ENCODE measurements at regions not wholly inside any gene's neighbourhood (a gene's known extent, or its start where the extent isn't known, plus 50 kb on each side); places are given as distances from the start of the nearest gene placed in this dataset.

DNA sequence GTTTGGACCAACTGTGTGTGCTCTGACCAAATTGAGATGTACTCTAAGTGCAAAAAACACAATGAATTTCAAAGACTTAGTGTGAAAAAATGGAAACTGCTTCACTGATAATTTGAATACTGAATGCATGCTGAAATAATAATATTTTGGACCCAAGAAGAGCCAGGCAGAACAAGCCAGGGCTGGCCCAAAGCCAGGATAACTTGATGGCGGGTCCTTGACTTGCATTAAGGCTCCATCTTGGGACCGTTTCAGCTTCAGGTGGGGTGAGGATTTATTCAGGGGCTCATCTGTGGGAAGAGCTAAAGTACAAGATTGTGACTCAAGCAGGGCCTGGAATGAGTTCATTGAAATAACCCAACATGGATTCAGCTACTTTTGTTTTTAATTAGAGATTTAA, 921.9 kb downstream of the QKI start:
- DNase-seq (ENCODE audit: low read depth in 4 of 4, low spot score in 1 of 4), result no peak

DNA sequence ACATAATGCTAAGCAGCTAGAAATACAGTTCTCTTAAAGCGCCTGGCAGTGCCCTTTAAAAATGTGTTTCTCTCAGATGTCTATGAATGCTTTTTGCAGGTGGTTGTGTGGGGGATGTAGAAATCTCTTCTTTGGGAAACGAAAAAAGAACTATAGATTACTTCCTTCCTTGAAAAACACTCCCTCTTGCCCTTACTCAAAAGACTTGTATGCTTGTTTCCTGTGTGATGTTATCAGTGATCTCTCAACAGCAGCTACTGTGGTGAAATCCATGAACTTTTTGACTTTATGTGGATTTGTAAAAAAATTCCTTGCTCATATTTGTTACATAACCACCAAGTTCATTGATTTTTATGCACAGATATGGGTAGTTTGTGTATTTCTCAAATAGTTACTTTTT, 916.5 kb downstream of the QKI start:
- DNase-seq (ENCODE audit: low read depth in 4 of 4, low spot score in 1 of 4), result no peak

- no peak for DNase-seq (ENCODE audit: low read depth in 4 of 4, low spot score in 1 of 4)
These were observed 910.6 kb downstream of the QKI start for GRCh38 chr6:164325168-164325567.

- DNase-seq (ENCODE audit: low read depth in 4 of 4, low spot score in 1 of 4), result no peak
These were observed 908.0 kb downstream of the QKI start for GRCh38 chr6:164322533-164322932.

- no peak for DNase-seq (ENCODE audit: low read depth in 4 of 4, low spot score in 1 of 4)
These were observed 906.8 kb downstream of the QKI start for GRCh38 chr6:164321297-164321696.

DNA sequence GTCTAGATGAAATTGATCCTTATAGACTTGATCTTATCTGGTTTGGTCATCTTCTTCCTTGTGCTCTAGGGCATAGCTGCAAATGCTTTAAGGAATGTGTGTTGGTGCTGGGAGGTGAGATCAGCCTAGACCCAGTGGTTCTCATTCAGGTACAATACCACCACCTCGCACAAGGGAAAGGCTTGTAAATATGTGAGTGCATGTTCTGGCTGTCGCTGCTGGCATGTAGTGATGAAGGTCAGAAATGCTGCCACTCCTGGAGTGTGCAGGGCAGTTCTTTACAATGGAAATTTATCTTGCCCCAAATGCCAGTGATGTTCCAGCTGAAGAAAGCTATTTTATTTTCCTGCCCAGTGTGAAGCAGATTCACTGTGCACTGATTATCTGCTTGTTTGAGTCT, 900.9 kb downstream of the QKI start:
- no peak for DNase-seq (ENCODE audit: low read depth in 4 of 4, low spot score in 1 of 4)

- DNase-seq (ENCODE audit: low read depth in 4 of 4, low spot score in 1 of 4), result no peak
These were observed 893.8 kb downstream of the QKI start for GRCh38 chr6:164308339-164308738.

DNA sequence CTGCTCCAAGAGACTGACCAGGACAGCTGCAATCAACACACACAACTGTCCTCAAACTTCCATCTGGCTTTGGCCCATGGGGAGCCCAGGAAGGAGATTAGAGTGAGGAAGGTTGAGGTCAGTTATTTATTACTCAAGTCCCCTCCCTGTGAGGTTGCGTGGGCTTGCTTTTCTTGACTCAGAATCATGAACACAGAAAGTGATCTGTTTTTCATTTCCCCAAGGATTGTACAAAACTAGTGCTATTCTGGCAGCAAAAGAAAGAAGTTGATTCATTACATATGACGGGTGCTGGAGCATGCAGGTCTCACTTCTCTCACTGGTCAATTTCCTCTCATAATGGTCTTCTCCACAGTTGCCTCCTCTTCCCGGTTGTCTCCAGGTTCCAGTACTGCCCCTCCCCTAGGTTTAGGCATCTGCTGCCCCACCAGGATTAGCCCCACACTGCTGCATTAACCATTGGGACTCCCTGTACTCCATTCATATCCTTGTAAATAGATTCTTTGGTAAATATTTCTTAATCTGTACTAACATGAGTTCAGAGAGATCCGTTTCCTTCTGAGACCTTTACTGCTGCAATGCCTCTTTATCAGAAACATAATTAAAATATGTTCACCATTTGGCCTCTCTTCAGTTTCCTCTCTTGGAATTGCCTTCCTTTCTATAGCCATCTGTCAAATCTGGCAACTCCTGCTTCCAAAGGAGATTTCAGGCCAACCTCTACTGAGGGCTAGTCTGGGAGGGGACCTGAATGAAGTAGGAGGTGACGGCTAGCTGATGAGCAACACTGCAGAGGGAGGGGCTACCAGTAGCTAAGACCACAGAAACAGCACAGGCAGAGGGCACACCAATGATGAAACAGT, 888.8 kb downstream of the QKI start:
- DNase-seq (ENCODE audit: low read depth in 4 of 4, low spot score in 1 of 4), result no peak

- no peak for DNase-seq (ENCODE audit: low read depth in 4 of 4, low spot score in 1 of 4)
These were observed 881.9 kb downstream of the QKI start for GRCh38 chr6:164296411-164296810.

DNA sequence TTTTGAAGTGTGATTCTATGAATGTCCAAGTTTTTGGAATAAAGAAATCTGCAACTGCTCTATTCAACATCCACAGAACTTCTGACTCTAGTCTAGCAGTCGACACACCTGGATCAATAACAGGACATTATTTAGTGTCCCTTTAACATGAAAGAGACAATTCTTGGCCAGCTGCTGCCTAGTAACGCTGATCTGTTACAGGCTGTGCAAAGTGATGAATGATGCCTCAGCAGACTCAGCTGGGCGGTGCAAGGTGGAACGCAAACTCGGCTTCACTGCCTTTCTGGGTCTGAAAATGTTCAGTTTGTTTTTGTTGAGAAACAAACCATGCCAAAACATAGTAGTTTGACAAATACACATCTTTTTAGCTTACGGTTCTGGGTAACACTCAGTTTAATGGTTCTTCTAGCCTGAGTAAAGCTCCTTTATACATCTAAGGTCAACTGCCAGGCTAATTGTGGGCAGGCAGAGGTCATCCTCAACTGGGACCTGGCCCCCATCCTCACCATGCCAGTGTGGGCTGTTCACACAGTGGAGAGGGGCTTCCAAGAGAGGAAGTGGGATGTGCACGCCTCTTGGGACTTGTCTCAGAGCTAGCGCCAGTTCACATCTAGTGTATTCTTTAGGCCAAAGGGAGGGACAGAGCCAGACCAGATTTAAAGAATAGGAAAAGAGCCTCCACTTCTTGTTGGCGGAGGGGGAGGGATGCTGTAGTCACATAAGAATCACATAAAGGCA, 879.7 kb downstream of the QKI start:
- no peak for DNase-seq (ENCODE audit: low read depth in 4 of 4, low spot score in 1 of 4)

GRCh38 chr6:164291224-164291623, 876.7 kb downstream of the QKI start:
- DNase-seq (ENCODE audit: low read depth in 4 of 4, low spot score in 1 of 4), result no peak

GRCh38 chr6:164290101-164290500, 875.6 kb downstream of the QKI start:
- DNase-seq (ENCODE audit: low read depth in 4 of 4, low spot score in 1 of 4), result no peak

DNA sequence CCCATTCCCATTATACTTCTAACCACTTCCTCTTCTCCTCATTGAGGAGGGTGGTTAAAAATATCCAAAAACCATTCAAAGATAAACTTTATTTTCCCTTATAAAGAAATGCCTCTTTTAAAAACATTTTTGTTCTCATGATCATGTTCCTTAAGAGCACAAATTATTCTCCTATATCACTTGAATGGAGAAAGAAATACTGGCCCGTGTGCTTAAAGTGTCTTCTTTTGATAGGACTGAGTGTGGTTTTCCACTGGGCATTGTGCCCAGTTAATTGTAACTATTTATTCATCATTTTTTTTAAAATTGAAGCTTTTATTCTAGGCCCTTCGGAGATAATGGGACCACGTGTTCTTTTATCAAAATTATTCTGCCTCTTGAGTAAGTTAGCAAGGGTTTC, 871.5 kb downstream of the QKI start:
- DNase-seq (ENCODE audit: low read depth in 4 of 4, low spot score in 1 of 4), result no peak

DNA sequence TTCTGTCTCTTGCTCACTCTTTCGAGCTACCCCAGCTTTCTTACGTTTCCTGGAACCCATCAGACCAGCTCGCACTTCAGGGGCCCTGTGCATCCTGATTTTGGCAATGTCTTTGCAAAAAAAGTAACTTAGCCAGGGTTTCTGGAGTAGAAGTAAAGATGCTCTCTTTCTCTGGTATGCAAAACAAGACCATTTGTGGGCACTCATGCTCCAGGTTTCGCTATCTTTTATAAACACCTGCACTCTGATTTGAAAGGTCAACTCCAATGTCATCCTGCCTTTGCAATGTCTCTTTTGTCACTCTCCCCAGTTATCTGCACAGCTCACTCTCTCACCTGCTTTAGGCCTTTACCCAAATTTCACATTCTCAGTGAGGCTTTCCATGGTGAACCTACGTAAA, 869.1 kb downstream of the QKI start:
- no peak for DNase-seq (ENCODE audit: low read depth in 4 of 4, low spot score in 1 of 4)

DNA sequence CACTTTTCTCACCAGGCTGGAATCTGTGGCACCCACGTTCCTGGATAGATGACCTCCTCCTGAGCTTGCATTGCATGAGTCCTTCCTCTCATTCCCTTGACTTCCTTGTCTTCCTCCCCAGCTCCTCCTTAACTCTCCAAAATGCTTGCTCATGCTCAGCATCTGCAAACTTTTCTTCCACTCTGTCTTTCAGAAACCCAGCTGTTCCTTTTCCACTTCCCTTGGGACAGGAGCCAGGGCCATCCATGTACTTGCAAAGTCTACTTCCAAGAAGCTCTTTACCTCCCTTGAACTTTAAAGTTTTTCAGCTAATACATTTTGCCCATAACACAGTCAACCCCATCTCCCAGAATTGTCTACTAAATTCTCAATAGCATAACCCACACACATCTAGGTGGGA, 861.7 kb downstream of the QKI start:
- no peak for DNase-seq (ENCODE audit: low read depth in 4 of 4, low spot score in 1 of 4)

DNA sequence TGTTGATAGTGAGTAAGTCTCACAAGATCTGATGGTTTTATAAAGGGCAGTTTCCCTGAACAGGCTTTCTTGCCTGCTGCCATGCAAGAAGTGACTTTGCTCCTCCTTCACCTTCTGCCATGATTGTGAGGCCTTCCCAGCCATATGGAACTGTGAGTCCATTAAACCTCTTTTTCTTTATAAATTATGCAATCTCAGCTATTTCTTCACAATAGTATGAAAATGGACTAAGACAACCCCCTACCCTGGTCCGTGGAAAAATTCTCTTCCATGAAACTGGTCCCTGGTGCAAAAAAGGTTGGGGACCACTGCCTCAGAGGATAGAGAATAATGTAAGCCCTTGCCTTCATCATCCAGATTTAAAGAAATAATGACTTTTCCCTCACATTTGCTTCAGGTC, 861.3 kb downstream of the QKI start:
- DNase-seq (ENCODE audit: low read depth in 4 of 4, low spot score in 1 of 4), result no peak

DNA sequence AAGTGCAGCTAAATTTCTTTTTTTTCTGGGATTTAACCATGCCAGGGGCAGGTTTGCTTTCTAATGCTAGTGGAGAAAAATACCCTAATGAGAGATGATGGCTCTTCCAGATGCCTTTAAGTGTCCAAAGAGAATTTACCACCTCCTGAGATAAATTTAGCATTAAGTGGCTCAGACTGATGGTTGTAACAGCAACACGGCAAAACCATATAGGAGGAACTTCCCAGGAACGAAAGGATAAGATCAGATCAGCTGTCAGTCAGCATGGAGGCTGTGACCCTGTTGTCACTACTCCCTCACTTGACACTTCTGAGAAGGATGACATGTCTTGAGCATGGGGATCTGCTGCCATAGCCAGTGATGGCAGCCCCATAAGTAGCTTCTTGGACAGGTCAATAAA, 860.0 kb downstream of the QKI start:
- DNase-seq (ENCODE audit: low read depth in 4 of 4, low spot score in 1 of 4), result no peak

GRCh38 chr6:164273491-164273890, 859.0 kb downstream of the QKI start:
- no peak for DNase-seq (ENCODE audit: low read depth in 4 of 4, low spot score in 1 of 4)

GRCh38 chr6:164266851-164267250, 852.3 kb downstream of the QKI start:
- no peak for DNase-seq (ENCODE audit: low read depth in 4 of 4, low spot score in 1 of 4)

DNA sequence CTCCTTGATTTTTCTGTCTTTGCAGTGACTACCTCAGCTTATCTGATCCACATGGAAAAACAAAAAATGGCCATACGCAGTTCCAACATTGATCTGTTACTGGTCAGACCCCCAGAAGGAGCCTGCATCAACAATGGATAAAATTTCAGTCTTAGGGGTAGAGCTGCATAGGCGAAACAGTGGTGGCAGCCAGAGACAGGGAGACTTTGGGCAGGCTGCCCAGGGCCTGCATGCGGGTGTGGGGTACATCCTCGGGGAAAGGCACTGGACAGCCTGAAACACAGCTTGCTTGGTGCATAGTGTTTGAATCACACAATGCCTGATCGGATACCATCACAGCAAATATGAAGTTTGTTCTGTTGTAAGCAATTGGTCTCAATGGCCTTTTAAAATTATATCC, 847.8 kb downstream of the QKI start:
- DNase-seq (ENCODE audit: low read depth in 4 of 4, low spot score in 1 of 4), result no peak

- DNase-seq (ENCODE audit: low read depth in 4 of 4, low spot score in 1 of 4), result no peak
These were observed 843.9 kb downstream of the QKI start for GRCh38 chr6:164258421-164258820.

DNA sequence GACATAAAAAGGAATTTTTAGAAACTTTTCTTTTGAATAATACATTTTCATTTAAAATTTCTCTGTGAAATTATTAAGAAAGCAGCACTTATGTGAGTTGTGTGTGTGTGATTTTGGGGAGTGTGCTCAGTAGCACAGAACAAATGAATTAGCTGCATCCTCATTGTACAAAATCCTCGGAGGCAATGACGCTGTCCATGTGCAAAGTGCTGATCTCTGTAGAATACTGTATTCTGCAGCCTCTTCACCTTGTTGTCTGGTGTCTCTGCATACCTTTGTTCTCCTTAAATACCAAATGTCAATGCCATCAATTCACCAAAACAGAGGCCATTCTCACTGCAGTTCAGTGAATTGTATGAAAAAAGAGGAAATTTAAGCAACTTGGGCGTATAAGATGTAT, 838.4 kb downstream of the QKI start:
- no peak for DNase-seq (ENCODE audit: low read depth in 4 of 4, low spot score in 1 of 4)

GRCh38 chr6:164252291-164252690, 837.8 kb downstream of the QKI start:
- DNase-seq (ENCODE audit: low read depth in 4 of 4, low spot score in 1 of 4), result no peak
